NCI-H1105 treated with DMSO at 0.1 percent for 48 hours (cell line): ENCODE measurements at regions not wholly inside any gene's neighbourhood (a gene's known extent, or its start where the extent isn't known, plus 50 kb on each side); places are given as distances from the start of the nearest gene placed in this dataset.
A peak's percentile ranks its signal among the peaks of the same experiment; 100 is the strongest.
"Not testable (repeated sequence)": the region's sequence is repeated elsewhere in the genome, so short reads cannot be mapped to it uniquely, and the experiment has no call there.

ENCODE experiments used
- DNase-seq: peaks from one replicate; lab custom pipeline; 2025; lab: John Stamatoyannopoulos, UW

GRCh38 chr9:129561594-129562281 is 59.2 kb downstream of the C9orf50 start:
- DNase-seq: peak; percentile 28

GRCh38 chr9:129560881-129561306 is 60.0 kb downstream of the C9orf50 start:
- DNase-seq: no peak

GRCh38 chr9:129559506-129559881 is 61.4 kb downstream of the C9orf50 start:
- no peak for DNase-seq

GRCh38 chr9:129558551-129559505 is 62.1 kb downstream of the C9orf50 start:
- DNase-seq: no peak

- no peak for DNase-seq
These were observed 62.8 kb downstream of the C9orf50 start for GRCh38 chr9:129558063-129558550.

- no peak for DNase-seq
These were observed 63.5 kb downstream of the C9orf50 start for GRCh38 chr9:129557192-129558036.

- no peak for DNase-seq
These were observed 64.3 kb downstream of the C9orf50 start for GRCh38 chr9:129556491-129557191.

- no peak for DNase-seq
These were observed 65.2 kb downstream of the C9orf50 start for GRCh38 chr9:129555512-129556215.

- no peak for DNase-seq
These were observed 66.3 kb downstream of the C9orf50 start for GRCh38 chr9:129554649-129555048.

- no peak for DNase-seq
These were observed 67.6 kb downstream of the C9orf50 start for GRCh38 chr9:129553277-129553676.

- DNase-seq: no peak
These were observed 68.8 kb downstream of the C9orf50 start for GRCh38 chr9:129552064-129552463.

- DNase-seq: no peak
These were observed 69.4 kb downstream of the C9orf50 start for GRCh38 chr9:129551393-129551973.

- DNase-seq: not testable (repeated sequence)
These were observed 69.9 kb downstream of the C9orf50 start for GRCh38 chr9:129550977-129551376.

GRCh38 chr9:129550199-129550839 is 70.6 kb downstream of the C9orf50 start:
- peak; percentile 33 for DNase-seq

- DNase-seq: no peak
These were observed 71.2 kb downstream of the C9orf50 start for GRCh38 chr9:129549684-129550083.

GRCh38 chr9:129549139-129549538 is 71.8 kb downstream of the C9orf50 start:
- no peak for DNase-seq

- DNase-seq: no peak
These were observed 72.2 kb downstream of the C9orf50 start for GRCh38 chr9:129548571-129549135.

- DNase-seq: no peak
These were observed 72.9 kb downstream of the C9orf50 start for GRCh38 chr9:129547869-129548570.

GRCh38 chr9:129547063-129547462 is 73.8 kb downstream of the C9orf50 start:
- no peak for DNase-seq
